T-helper 2 cell (primary cell): ENCODE measurements at regions not wholly inside any gene's neighbourhood (a gene's known extent, or its start where the extent isn't known, plus 50 kb on each side); places are given as distances from the start of the nearest gene placed in this dataset.
"Not testable (repeated sequence)": the region's sequence is repeated elsewhere in the genome, so short reads cannot be mapped to it uniquely, and the experiment has no call there.

Experiments
- DNase-seq, 5 experiments: peaks; one replicate each; pipeline versions ENCODE4 v3.0.0 to v3.0.0-alpha.2; 2012 to 2022

GRCh38 chr16:29218649-29219048 lies 187.9 kb downstream of the NPIPB11 start:
- not testable (repeated sequence) for DNase-seq

- not testable (repeated sequence) for DNase-seq
These were observed 188.3 kb downstream of the NPIPB11 start for GRCh38 chr16:29218171-29218570.

DNA sequence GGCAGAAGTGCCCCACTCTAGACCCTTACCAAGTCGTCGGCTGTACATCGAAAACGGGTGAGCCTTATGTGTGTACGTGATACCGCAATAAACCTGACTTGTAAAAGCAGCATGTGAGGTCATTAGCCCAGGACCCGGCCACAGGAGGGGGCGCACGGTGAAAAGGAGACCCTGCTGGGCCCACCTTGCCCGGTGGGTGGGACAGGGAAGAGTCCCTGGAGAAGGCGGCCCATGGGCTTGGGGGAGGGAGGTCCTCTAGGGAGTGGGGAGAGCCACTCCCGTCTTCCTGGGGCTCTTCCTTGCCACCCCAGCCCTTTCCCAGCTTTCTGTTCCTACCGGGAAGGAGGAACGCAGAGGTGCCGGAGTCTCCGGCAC lies 188.8 kb downstream of the NPIPB11 start:
- not testable (repeated sequence) for DNase-seq

DNA sequence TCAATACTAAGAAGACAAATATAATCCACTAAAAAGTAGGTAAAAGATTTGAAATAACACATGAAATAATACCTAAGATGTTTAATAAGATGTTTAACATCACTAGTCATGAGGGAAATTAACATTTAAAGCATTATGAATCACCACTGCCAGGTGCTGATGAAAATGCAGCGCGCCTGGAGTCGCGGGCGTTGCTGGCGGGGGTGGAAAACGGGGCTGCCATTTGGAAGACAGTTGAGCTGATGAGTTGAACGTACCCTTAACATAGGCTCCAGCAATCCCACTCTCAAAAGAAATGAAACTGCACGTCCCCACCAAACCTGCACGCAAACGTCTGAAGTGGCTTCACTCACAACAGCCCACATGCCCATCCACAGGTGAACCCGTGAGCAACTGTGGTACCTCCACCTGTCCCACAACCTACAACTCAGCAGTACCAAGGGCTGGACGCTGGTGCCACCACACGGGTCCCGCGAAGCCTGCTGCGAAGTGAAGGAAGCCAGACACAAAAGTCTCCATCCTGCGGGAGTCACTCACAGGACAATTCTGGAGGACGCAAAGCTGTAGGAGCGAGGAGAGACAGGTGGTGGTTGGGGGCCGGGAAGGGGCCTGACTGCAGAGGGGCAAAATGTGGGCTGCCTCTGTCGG lies 189.3 kb downstream of the NPIPB11 start:
- DNase-seq: not testable (repeated sequence)

GRCh38 chr16:29213770-29214169 lies 192.7 kb downstream of the NPIPB11 start:
- not testable (repeated sequence) for DNase-seq

DNA sequence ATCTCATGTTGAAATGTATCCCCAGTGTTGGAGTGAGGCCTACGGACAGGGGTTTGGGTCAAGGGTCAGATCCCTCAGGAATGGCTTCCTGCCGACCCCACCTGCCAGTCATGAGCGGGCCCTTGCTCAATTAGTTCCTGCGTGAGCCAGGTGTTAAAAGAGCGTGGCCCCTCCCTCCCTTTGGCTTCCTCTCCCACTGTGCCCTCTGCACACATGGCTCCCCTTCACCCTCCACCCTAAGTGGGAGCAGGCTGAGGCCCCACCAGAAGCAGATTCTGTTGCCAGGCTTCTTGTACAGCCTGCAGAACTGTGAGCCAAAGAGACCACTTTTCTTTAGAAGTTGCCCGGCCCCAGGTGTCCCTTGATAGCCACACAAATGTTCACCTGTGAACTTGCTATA lies 193.3 kb downstream of the NPIPB11 start:
- not testable (repeated sequence) for DNase-seq

- not testable (repeated sequence) for DNase-seq
These were observed 194.2 kb downstream of the NPIPB11 start for GRCh38 chr16:29212084-29213027.

DNA sequence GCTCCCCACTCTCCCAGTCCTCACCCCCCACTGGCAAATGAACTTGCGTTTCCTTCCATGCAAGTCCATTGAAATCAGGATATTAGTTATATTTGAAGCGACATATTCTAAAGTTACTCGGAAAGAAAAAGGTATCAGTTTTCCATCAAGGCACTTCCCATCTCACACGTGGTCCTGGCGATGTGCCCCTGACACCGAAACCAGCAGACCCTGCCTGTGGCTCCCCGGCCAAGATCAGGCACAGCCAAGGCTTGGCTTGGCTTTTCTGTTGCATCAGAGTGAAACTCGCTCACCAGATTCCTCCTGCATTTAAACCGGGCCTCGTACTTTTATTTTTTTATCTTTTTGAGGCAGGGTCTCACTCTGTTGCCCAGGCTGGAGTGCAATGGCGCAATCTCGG lies 195.1 kb downstream of the NPIPB11 start:
- not testable (repeated sequence) for DNase-seq

- DNase-seq: not testable (repeated sequence)
These were observed 196.0 kb downstream of the NPIPB11 start for GRCh38 chr16:29210299-29211150.

DNA sequence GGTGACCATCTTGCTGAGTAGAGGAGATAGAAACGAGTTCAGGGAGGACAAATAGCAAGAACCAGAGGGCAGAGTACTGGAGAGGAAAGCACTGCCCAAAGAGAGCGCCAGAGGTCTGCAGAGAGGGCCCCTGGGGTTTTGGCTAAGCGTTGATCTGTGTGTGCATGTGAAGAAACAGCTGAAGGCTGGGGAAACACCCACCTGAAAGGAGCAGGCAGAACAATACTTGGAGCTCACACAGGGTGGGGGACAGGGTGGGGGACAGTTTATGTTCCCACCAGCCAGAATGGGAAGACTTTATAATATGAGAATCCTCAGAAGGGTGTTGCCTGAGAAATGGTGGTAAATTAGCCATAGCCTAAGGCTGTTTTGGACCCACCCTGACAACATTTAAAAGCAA lies 200.4 kb downstream of the NPIPB11 start:
- DNase-seq: not testable (repeated sequence)

DNA sequence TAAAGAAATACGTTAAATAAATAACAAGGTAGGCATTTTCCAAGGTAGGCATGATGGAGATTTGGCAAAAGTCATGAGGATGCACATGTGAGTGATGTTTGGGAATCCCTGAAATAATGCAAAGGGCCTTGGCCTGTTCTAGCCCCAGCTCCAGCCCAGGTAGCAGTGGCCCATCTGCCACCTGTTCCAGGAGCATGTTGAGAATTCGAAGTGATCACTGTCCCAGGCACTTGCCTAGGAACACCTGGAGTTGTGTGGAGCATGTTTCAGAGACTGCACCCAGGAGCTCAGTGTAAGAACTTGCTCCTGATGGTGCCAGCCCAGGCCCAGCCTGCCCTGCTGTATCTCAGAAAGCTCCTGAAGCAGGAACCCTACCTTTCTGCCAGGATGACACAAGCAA lies 201.4 kb downstream of the NPIPB11 start:
- DNase-seq: not testable (repeated sequence)

DNA sequence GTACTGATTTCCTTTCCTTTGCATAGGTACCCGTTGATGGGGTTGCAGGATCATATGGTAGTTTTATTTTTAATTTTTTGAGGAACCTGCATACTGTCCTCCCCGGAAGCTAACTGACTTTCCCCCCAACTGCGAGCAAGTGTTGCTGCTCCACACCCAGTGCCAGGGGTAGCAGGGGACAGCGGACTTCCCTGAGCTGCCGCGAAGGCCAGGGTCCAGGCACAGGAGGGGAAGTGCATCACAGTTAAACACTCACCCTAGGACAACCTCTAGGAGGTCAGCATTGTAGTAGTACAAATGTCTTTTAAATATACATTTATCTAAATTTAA lies 201.7 kb downstream of the NPIPB11 start:
- no peak for DNase-seq

- DNase-seq: not testable (repeated sequence)
These were observed 202.3 kb downstream of the NPIPB11 start for GRCh38 chr16:29203933-29204805.

GRCh38 chr16:29203046-29203932 lies 203.2 kb downstream of the NPIPB11 start:
- DNase-seq: not testable (repeated sequence)

- DNase-seq: not testable (repeated sequence)
These were observed 203.9 kb downstream of the NPIPB11 start for GRCh38 chr16:29202642-29203041.

DNA sequence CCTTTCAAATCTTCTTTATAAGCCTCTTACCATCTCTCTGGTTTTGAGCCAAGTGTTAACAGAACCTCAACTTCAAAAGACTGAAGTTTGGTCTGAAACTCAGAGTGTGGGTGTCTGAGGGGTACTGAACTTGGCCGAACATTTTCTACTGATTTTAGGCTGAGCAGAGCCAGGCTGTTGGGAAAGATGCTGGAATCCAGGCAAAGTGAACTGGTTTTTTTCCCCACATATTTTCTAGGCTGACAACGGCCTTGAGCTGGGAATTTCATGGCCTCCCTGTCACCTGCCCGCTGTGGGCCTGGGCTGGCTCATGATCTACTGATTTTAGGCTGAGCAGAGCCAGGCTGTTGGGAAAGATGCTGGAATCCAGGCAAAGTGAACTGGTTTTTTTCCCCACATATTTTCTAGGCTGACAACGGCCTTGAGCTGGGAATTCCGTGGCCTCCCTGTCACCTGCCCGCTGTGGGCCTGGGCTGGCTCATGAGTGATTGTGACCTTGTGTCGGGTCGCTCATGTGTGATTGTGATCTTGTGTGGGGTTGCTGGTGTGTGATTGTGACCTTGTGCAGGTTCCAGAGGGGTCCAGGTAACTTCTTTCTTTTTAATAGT lies 204.4 kb downstream of the NPIPB11 start:
- DNase-seq: not testable (repeated sequence)

DNA sequence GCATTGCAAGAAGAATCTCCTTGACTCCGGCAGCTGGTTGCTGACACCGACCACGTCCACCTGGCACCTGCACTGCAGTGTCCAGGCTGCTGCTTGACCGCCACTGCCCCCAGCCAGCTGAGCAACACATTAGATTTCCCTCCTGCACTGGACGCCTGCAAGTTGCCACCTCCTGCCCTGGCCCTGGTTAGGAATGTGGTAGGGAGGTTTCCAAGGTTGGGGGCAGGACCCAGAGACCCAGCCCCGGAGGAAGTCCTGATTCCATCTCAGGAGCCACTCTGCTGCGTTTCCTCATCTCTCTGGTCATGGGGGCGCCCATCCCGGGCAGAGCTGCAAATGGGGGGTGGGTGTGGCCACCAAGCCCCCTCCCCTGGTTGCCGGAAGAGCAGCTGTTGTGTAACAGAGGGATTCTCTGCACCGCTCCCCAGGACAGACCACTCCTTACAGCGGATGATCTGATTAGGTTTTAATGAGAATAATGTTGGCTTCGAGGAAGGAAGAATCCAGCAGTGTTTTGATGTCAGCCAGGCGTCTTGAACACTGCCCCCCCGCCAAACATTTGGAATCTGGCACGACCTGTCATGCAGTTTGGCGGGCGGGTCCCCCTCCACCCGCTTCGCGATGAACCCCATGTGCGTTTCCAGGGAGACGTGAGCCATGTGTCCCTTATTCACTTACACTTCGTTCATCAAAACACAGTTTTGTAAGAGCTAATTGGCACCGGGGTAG lies 205.1 kb downstream of the NPIPB11 start:
- DNase-seq: not testable (repeated sequence)

GRCh38 chr16:29200681-29201080 lies 205.8 kb downstream of the NPIPB11 start:
- DNase-seq: not testable (repeated sequence)

DNA sequence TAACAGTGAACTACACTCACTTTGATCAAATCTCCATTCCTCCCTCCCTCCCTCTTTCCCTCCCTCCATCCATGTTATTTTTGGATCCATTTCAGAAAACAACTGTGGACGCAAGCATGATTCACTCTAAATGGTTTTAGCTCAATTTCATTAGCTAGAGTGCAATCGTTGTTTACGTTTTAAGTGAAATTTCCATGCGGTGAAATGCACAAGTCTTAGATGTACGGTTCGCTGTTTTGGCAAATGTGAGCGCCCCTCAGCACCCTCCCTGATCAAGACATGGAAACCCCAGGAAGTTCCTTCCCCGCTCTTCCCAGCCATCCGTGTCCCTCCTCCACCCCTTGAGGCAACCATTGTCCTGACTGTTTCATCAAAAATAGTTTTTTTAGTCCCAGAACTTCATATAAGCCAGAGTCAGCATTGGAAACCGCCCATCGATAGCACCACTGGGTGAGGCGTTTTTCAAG lies 206.3 kb downstream of the NPIPB11 start:
- DNase-seq: not testable (repeated sequence)
